ENCODE measurements at regions not wholly inside any gene's neighbourhood (a gene's known extent, or its start where the extent isn't known, plus 50 kb on each side); places are given as distances from the start of the nearest gene placed in this dataset.

DNA sequence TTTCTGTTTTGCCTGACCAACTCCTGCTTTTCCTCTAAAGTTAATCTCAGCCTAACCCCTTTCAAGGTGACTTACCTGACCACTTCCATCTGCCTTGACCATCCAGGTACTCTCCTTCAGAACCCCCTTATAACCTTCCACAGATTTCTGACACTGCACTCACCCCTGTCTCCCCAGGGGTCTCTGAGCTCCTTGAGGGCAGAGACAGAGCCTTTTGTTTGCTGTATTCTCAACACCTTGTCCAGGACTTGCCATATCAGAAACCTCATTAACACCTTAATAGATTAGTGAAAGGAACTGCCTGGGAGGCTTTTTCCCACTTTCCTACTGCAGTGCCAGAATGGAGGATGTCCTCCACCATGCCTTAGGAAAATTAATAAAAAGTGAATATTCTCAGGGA lies 119.7 kb upstream of the SERPINE2 start:
- Histone ChIP-seq H3K36me3 (no peaks in the 10 kb centered on the region), H3K27me3 (ENCODE audit: low read depth) (no peaks in the 10 kb centered on the region), H3K9me3 (no peaks in the 10 kb centered on the region), H3K4me3 (no peak overlapping the region), H3K4me1 (no peaks in the 10 kb centered on the region), H3K27ac (no peak overlapping the region)
- ATAC-seq (no peak), DNase-seq (no peak)
- TF ChIP-seq, protein P1, sequence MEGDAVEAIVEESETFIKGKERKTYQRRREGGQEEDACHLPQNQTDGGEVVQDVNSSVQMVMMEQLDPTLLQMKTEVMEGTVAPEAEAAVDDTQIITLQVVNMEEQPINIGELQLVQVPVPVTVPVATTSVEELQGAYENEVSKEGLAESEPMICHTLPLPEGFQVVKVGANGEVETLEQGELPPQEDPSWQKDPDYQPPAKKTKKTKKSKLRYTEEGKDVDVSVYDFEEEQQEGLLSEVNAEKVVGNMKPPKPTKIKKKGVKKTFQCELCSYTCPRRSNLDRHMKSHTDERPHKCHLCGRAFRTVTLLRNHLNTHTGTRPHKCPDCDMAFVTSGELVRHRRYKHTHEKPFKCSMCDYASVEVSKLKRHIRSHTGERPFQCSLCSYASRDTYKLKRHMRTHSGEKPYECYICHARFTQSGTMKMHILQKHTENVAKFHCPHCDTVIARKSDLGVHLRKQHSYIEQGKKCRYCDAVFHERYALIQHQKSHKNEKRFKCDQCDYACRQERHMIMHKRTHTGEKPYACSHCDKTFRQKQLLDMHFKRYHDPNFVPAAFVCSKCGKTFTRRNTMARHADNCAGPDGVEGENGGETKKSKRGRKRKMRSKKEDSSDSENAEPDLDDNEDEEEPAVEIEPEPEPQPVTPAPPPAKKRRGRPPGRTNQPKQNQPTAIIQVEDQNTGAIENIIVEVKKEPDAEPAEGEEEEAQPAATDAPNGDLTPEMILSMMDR (IDR thresholded peaks at IDR 0.05) = no peak
- intact Hi-C loops (cut with DNase I) = no loop called here

- TF ChIP-seq, protein P1 (IDR thresholded peaks at IDR 0.05) = no peak
- no peak for DNase-seq
- no peak for ATAC-seq
- H3K27ac ChIP-seq = no peak overlapping the region
- H3K4me3 ChIP-seq = no peak overlapping the region
- H3K9me3 ChIP-seq = no peaks in the 10 kb centered on the region
- no peaks in the 10 kb centered on the region for H3K27me3 ChIP-seq (ENCODE audit: low read depth)
- intact Hi-C loops (cut with DNase I) = no loop called here
- no peaks in the 10 kb centered on the region for H3K4me1 ChIP-seq
- no peaks in the 10 kb centered on the region for H3K36me3 ChIP-seq
Measured at GRCh38 chr2:224158061-224158460, 119.0 kb upstream of the SERPINE2 start.

GRCh38 chr2:224157655-224158054 lies 118.6 kb upstream of the SERPINE2 start:
- DNase-seq = no peak
- Histone ChIP-seq H3K36me3 (no peaks in the 10 kb centered on the region), H3K27me3 (ENCODE audit: low read depth) (no peaks in the 10 kb centered on the region), H3K4me3 (no peak overlapping the region), H3K9me3 (no peaks in the 10 kb centered on the region), H3K27ac (no peak overlapping the region), H3K4me1 (no peaks in the 10 kb centered on the region)
- TF ChIP-seq, protein P1 (IDR thresholded peaks at IDR 0.05) = no peak
- intact Hi-C loops (cut with DNase I) = no loop called here
- no peak for ATAC-seq

DNA sequence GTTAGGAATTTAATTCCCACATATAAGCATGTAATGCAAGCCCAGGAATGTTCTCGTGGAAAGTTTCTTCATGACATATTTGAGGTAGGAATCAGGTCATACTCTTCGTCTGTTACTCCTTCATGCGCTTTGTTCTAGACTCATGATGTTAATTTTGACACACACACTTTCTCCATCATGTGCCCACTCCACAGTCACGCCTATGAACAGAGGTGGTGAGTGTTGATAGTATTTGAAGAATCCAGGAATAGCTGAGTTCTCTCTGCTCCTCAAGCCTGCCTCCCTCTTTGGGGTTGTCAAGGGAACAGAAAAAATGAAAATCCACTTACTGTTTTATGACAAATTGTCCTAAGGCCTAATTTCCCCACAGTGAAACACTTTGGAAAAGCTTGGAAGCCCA lies 117.3 kb upstream of the SERPINE2 start:
- TF ChIP-seq, protein P1 (IDR thresholded peaks at IDR 0.05) = no peak
- Histone ChIP-seq H3K9me3 (no peaks in the 10 kb centered on the region), H3K4me1 (no peaks in the 10 kb centered on the region), H3K4me3 (no peak overlapping the region), H3K27me3 (ENCODE audit: low read depth) (no peaks in the 10 kb centered on the region), H3K36me3 (no peaks in the 10 kb centered on the region), H3K27ac (no peak overlapping the region)
- no peak for ATAC-seq
- intact Hi-C loops (cut with DNase I) = no loop called here
- DNase-seq = no peak

GRCh38 chr2:224155896-224156295 lies 116.8 kb upstream of the SERPINE2 start:
- Histone ChIP-seq H3K27me3 (ENCODE audit: low read depth) (no peaks in the 10 kb centered on the region), H3K4me3 (no peak overlapping the region), H3K36me3 (no peaks in the 10 kb centered on the region), H3K4me1 (no peaks in the 10 kb centered on the region), H3K27ac (no peak overlapping the region), H3K9me3 (no peaks in the 10 kb centered on the region)
- ATAC-seq (no peak), DNase-seq (no peak)
- TF ChIP-seq, protein P1 (IDR thresholded peaks at IDR 0.05) = no peak
- intact Hi-C loops (cut with DNase I) = no loop called here

DNA sequence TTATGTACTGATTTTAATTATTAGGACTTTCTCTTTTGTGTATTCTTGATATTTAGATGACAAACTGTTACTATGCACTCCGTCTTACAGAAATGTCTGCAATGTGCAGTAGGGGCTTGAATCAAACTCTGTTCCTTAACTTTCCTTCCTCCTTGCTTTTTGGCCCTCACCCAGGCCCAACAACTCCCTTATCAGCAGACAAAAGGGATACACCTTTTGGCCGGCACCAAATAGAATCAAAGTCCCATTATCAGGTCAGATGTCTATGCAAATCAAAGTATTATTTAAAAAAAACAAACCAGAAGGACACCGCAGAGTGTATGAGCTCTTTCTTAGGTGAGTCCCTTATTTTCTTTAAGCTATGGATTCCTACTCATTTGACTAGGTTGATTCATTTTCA lies 116.3 kb upstream of the SERPINE2 start:
- no peaks in the 10 kb centered on the region for H3K27me3 ChIP-seq (ENCODE audit: low read depth)
- ATAC-seq (no peak), DNase-seq (no peak)
- H3K4me3 ChIP-seq = no peak overlapping the region
- TF ChIP-seq, protein P1 (IDR thresholded peaks at IDR 0.05) = no peak
- intact Hi-C loops (cut with DNase I) = no loop called here
- no peak overlapping the region for H3K27ac ChIP-seq
- H3K4me1 ChIP-seq = no peaks in the 10 kb centered on the region
- H3K9me3 ChIP-seq = no peaks in the 10 kb centered on the region
- H3K36me3 ChIP-seq = no peaks in the 10 kb centered on the region
